ENCODE measurements at regions not wholly inside any gene's neighbourhood (a gene's known extent, or its start where the extent isn't known, plus 50 kb on each side); places are given as distances from the start of the nearest gene placed in this dataset.

- Histone ChIP-seq H3K27me3 (no peaks in the 10 kb centered on the region), H3K27ac (no peak overlapping the region), H3K36me3 (no peaks in the 10 kb centered on the region), H3K4me1 (no peaks in the 10 kb centered on the region), H3K9me3 (no peaks in the 10 kb centered on the region), H3K4me3 (no peak overlapping the region)
- DNase-seq = no peak
- intact Hi-C loops (cut with DNase I) = no loop called here
- TF ChIP-seq CTCF (IDR thresholded peaks at IDR 0.05) = no peak
- ATAC-seq = no peak
These were observed 97.2 kb upstream of the ISL1 start for GRCh38 chr5:51286046-51286445.

GRCh38 chr5:51302343-51302742 lies 80.9 kb upstream of the ISL1 start:
- H3K9me3 ChIP-seq = peaks cover 0 to 13% of the 10 kb centered on the region in 2 donors
- DNase-seq = peak in 1 of 4 donors; percentile 13
- no peaks in the 10 kb centered on the region for H3K36me3 ChIP-seq
- no peak for TF ChIP-seq CTCF (IDR thresholded peaks at IDR 0.05)
- H3K4me3 ChIP-seq = no peak overlapping the region
- H3K27me3 ChIP-seq = no peaks in the 10 kb centered on the region
- no peaks in the 10 kb centered on the region for H3K4me1 ChIP-seq
- H3K27ac ChIP-seq = no peak overlapping the region
- intact Hi-C loops (cut with DNase I) = no loop called here
- no peak for ATAC-seq

- DNase-seq (no peak), ATAC-seq (no peak)
- TF ChIP-seq CTCF (IDR thresholded peaks at IDR 0.05) = no peak
- Histone ChIP-seq H3K9me3 (no peaks in the 10 kb centered on the region), H3K27me3 (no peaks in the 10 kb centered on the region), H3K4me1 (no peaks in the 10 kb centered on the region), H3K27ac (no peak overlapping the region), H3K4me3 (no peak overlapping the region), H3K36me3 (no peaks in the 10 kb centered on the region)
- intact Hi-C loops (cut with DNase I) = no loop called here
These were observed 56.4 kb upstream of the ISL1 start for GRCh38 chr5:51326844-51327243.

All from left lung (tissue), 4 donors.